ENCODE measurements at regions not wholly inside any gene's neighbourhood (a gene's known extent, or its start where the extent isn't known, plus 50 kb on each side); places are given as distances from the start of the nearest gene placed in this dataset.

- no peak for TF ChIP-seq CTCF (conservative IDR thresholded peaks at IDR 0.05)
- H3K27ac Mint-ChIP-seq (ENCODE audit: unreplicated experiment) = no peak overlapping the region
- no peak for DNase-seq (ENCODE audit: low read depth, low spot score)
- H3K27me3 Mint-ChIP-seq (ENCODE audit: low read depth) = no peaks in the 10 kb centered on the region
- H3K36me3 Mint-ChIP-seq (ENCODE audit: low read depth) = no peaks in the 10 kb centered on the region
- peaks cover 3% of the 10 kb centered on the region for H3K9me3 Mint-ChIP-seq
- no peak overlapping the region for H3K4me3 Mint-ChIP-seq
- no peaks in the 10 kb centered on the region for H3K4me1 Mint-ChIP-seq
Measured at GRCh38 chr2:223383315-223383714, 218.8 kb downstream of the SCG2 start.

GRCh38 chr2:223386189-223386588 is 216.0 kb downstream of the SCG2 start:
- DNase-seq (ENCODE audit: low read depth, low spot score) = no peak
- no peaks in the 10 kb centered on the region for H3K9me3 Mint-ChIP-seq
- H3K36me3 Mint-ChIP-seq (ENCODE audit: low read depth) = no peaks in the 10 kb centered on the region
- no peak overlapping the region for H3K27ac Mint-ChIP-seq (ENCODE audit: unreplicated experiment)
- H3K4me3 Mint-ChIP-seq = no peak overlapping the region
- TF ChIP-seq CTCF (conservative IDR thresholded peaks at IDR 0.05) = no peak
- no peaks in the 10 kb centered on the region for H3K27me3 Mint-ChIP-seq (ENCODE audit: low read depth)
- H3K4me1 Mint-ChIP-seq = no peaks in the 10 kb centered on the region

- H3K36me3 Mint-ChIP-seq (ENCODE audit: low read depth) = no peaks in the 10 kb centered on the region
- H3K9me3 Mint-ChIP-seq = no peaks in the 10 kb centered on the region
- H3K27ac Mint-ChIP-seq (ENCODE audit: unreplicated experiment) = no peak overlapping the region
- H3K4me3 Mint-ChIP-seq = no peak overlapping the region
- no peak for DNase-seq (ENCODE audit: low read depth, low spot score)
- H3K4me1 Mint-ChIP-seq = no peaks in the 10 kb centered on the region
- TF ChIP-seq CTCF (conservative IDR thresholded peaks at IDR 0.05) = no peak
- H3K27me3 Mint-ChIP-seq (ENCODE audit: low read depth) = no peaks in the 10 kb centered on the region
Measured at GRCh38 chr2:223386984-223387383, 215.2 kb downstream of the SCG2 start.

- no peak for TF ChIP-seq CTCF (conservative IDR thresholded peaks at IDR 0.05)
- no peak overlapping the region for H3K4me3 Mint-ChIP-seq
Measured at GRCh38 chr2:223389624-223390023, 212.5 kb downstream of the SCG2 start.

GRCh38 chr2:223396993-223397392 is 205.2 kb downstream of the SCG2 start:
- Mint-ChIP-seq H3K4me1 (no peaks in the 10 kb centered on the region), H3K36me3 (ENCODE audit: low read depth) (peaks cover 12% of the 10 kb centered on the region), H3K27ac (ENCODE audit: unreplicated experiment) (no peak overlapping the region), H3K4me3 (no peak overlapping the region), H3K9me3 (peaks cover 15% of the 10 kb centered on the region), H3K27me3 (ENCODE audit: low read depth) (no peaks in the 10 kb centered on the region)
- no peak for TF ChIP-seq CTCF (conservative IDR thresholded peaks at IDR 0.05)
- no peak for DNase-seq (ENCODE audit: low read depth, low spot score)

More at GRCh38 chr2:223389624-223390023, 212.5 kb downstream of the SCG2 start:
- H3K9me3 Mint-ChIP-seq = peaks cover 7% of the 10 kb centered on the region
- H3K27ac Mint-ChIP-seq (ENCODE audit: unreplicated experiment) = no peak overlapping the region
- no peak for DNase-seq (ENCODE audit: low read depth, low spot score)
- H3K4me1 Mint-ChIP-seq = no peaks in the 10 kb centered on the region
- peaks cover 4% of the 10 kb centered on the region for H3K36me3 Mint-ChIP-seq (ENCODE audit: low read depth)
- no peaks in the 10 kb centered on the region for H3K27me3 Mint-ChIP-seq (ENCODE audit: low read depth)

All from neural crest cell (in vitro differentiated cells).